ENCODE measurements at regions not wholly inside any gene's neighbourhood (a gene's known extent, or its start where the extent isn't known, plus 50 kb on each side); places are given as distances from the start of the nearest gene placed in this dataset.

DNA sequence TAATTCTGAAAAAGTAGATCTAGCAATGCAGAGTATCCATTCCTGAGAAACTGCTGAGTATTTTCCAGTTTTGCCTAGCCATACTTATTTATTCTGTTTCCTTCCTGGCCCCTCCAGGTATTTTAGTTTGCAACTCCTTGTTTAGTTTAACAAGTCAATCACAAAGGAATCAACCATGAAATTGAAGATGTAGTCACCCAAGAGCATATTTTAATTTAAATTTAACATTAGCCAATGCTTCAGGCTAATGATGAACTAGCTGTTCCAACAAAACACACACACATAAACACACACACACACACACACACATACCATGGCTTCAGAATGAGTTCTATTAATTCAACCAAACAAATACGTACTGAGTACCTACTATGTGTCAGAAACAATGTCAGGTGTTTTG, 332.8 kb upstream of the ERCC4 start (continued):
- TF ChIP-seq ZBTB7B (CRISPR knock-in tag; IDR thresholded peaks at IDR 0.05): no peak
- TF ChIP-seq KLF16 (CRISPR knock-in tag; IDR thresholded peaks at IDR 0.05): no peak
- TF ChIP-seq ATF7 (IDR thresholded peaks at IDR 0.05): no peak
- no peak for TF ChIP-seq ATF7 (CRISPR knock-in tag; IDR thresholded peaks at IDR 0.05)

DNA sequence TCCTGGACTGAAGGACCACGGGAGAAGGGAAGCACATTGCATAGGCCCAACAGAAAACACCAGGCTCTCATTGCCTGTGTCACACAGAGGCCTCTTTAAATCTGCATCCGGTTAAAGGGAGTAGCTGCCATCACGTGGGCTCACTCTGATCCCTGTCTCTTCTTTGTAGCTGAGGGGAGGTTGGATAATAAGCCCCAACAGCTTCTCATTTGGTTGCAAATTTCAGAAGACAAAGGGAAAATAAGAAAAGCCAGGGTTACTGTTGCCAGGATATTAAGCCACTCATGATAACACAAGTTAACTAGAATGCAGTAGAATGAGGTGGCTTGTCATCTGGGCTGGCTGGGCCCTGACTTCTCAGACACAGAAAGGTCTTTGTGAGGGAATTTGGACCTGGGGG, 325.1 kb upstream of the ERCC4 start:
- in situ Hi-C loops (cut with HindIII; ENCODE audit: extremely low pct_ligation_motif_present, low pct_unique_long_range_greater_than_20kb) (no loop called here), intact Hi-C loops (cut with micrococcal nuclease; ENCODE audit: unreplicated experiment) (no loop called here)
- H3K4me3 ChIP-seq (replicated peaks in 1 of 3; ENCODE audit: insufficient read depth in 1 of 3, low read depth in 2 of 3, low read length in 3 of 3): no peak overlapping the region
- 2% methylated on average over 3 of the region's 3 CpGs for WGBS (ENCODE audit: low lambda C conversion rate)
- peaks cover 0 to 15% of the 10 kb centered on the region in 2 experiments; a peak in 3 of 5 replicates for H3K27me3 ChIP-seq (ENCODE audit: control insufficient read depth in 1 of 2, insufficient read depth in 2 of 2, low read length in 2 of 2)
- H3K79me2 ChIP-seq (ENCODE audit: insufficient read depth, low read length): no peaks in the 10 kb centered on the region
- H2AFZ ChIP-seq (ENCODE audit: low read length): no peak overlapping the region
- no peak for ATAC-seq
- CTCF ChIA-PET (ENCODE audit: low intra/inter-chr PET ratio, low total read pairs): no interaction called here
- no peak overlapping the region for H3K27ac ChIP-seq (ENCODE audit: extremely low read length, insufficient read depth, low read length)
- POLR2A ChIA-PET: no interaction called here
- H3K4me1 ChIP-seq (ENCODE audit: insufficient read depth, low read length): no peaks in the 10 kb centered on the region
- no peaks in the 10 kb centered on the region for H3K36me3 ChIP-seq (replicated peaks in 1 of 2; ENCODE audit: control insufficient read depth in 1 of 2, insufficient read depth in 2 of 2, low read length in 2 of 2)
- FAIRE-seq: no peak
- TF ChIP-seq MED13 (CRISPR knock-in tag; IDR thresholded peaks at IDR 0.05): no peak
- TF ChIP-seq, protein P1, sequence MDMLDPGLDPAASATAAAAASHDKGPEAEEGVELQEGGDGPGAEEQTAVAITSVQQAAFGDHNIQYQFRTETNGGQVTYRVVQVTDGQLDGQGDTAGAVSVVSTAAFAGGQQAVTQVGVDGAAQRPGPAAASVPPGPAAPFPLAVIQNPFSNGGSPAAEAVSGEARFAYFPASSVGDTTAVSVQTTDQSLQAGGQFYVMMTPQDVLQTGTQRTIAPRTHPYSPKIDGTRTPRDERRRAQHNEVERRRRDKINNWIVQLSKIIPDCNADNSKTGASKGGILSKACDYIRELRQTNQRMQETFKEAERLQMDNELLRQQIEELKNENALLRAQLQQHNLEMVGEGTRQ (IDR thresholded peaks at IDR 0.05; ENCODE audit: low read depth, low read length): peak; percentile 1; the same call in 1 of the 2 replicates
- TF ChIP-seq, protein P1 (CRISPR knock-in tag; IDR thresholded peaks at IDR 0.05; ENCODE audit: borderline replicate concordance): no peak
- H3K9me3 ChIP-seq (ENCODE audit: low read length): no peaks in the 10 kb centered on the region
- DNase-seq (ENCODE audit: low spot score): no peak
- no peaks in the 10 kb centered on the region for H4K20me1 ChIP-seq (ENCODE audit: insufficient read depth, low read length)
- no peak overlapping the region for H3K9ac ChIP-seq (ENCODE audit: insufficient read depth, low read depth, low read length)
- no TSS peak for BruUV-seq (replicated peaks)
- no peak overlapping the region for H3K4me2 ChIP-seq (ENCODE audit: low read depth, low read length)
